ENCODE measurements at regions not wholly inside any gene's neighbourhood (a gene's known extent, or its start where the extent isn't known, plus 50 kb on each side); places are given as distances from the start of the nearest gene placed in this dataset.

GRCh38 chr2:219958941-219959340 lies 331.5 kb downstream of the SLC4A3 start:
- TF ChIP-seq CTCF (IDR thresholded peaks at IDR 0.05): no peak
- TF ChIP-seq POLR2A (IDR thresholded peaks at IDR 0.05): no peak
- H3K36me3 ChIP-seq (replicated peaks in 1 of 2): no peaks in the 10 kb centered on the region
- no peaks in the 10 kb centered on the region for H3K9me3 ChIP-seq (replicated peaks in 1 of 3)
- H3K4me1 ChIP-seq (replicated peaks in 1 of 2): no peaks in the 10 kb centered on the region
- no peak for DNase-seq
- WGBS, 4 donors: 50 to 77% (median 56%) methylated on average over 1 of the region's 1 CpG
- H3K27ac ChIP-seq: no peak overlapping the region
- no peak overlapping the region for H3K4me3 ChIP-seq
- intact Hi-C loops (cut with DNase I): no loop called here
- H3K27me3 ChIP-seq: no peaks in the 10 kb centered on the region

GRCh38 chr2:219959471-219959870 lies 332.0 kb downstream of the SLC4A3 start:
- 50 to 76% (median 67%) methylated on average over 4 of the region's 4 CpGs for WGBS, 4 donors
- TF ChIP-seq POLR2A (IDR thresholded peaks at IDR 0.05): no peak
- no peak for TF ChIP-seq CTCF (IDR thresholded peaks at IDR 0.05)
- H3K4me3 ChIP-seq: no peak overlapping the region

DNA sequence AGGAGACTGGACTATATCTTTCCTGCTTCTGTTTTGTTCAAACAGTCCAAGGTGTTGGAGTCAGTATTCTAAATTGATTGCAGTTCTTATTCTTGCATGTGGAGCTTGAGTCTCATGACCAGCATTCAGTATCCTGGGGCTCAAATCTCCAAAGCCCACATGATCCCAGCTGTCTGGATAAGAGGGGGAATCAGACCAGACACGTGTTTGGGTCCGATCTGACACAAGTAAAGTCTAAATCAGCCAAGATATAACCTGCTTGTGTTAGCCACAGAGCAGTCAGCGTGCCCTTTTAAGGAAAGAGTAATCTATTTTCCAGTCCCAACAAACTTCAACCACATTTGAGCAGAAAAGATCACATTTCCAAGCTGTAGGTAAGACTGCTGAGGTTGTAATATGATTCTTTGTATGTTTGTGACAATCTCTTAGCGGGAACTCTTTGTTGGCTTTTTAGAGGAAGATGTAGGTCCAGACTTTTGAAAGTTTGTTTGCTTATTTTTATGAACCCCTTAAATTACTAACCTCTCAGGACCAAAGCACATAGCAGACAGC lies 334.6 kb downstream of the SLC4A3 start:
- H3K27ac ChIP-seq: no peak overlapping the region
- H3K9me3 ChIP-seq (replicated peaks in 1 of 3): no peaks in the 10 kb centered on the region
- H3K4me3 ChIP-seq: no peak overlapping the region
- no peaks in the 10 kb centered on the region for H3K36me3 ChIP-seq (replicated peaks in 1 of 2)
- no peak for DNase-seq
- WGBS, 4 donors: 53 to 85% (median 61%) methylated on average over 4 of the region's 4 CpGs
- intact Hi-C loops (cut with DNase I): no loop called here
- no peaks in the 10 kb centered on the region for H3K27me3 ChIP-seq
- TF ChIP-seq CTCF (IDR thresholded peaks at IDR 0.05) (no peak), POLR2A (IDR thresholded peaks at IDR 0.05) (no peak)
- H3K4me1 ChIP-seq (replicated peaks in 1 of 2): no peaks in the 10 kb centered on the region

More at GRCh38 chr2:219959471-219959870, 332.0 kb downstream of the SLC4A3 start:
- Histone ChIP-seq H3K27ac (no peak overlapping the region), H3K27me3 (no peaks in the 10 kb centered on the region), H3K4me1 (replicated peaks in 1 of 2) (no peaks in the 10 kb centered on the region), H3K36me3 (replicated peaks in 1 of 2) (no peaks in the 10 kb centered on the region), H3K9me3 (replicated peaks in 1 of 3) (no peaks in the 10 kb centered on the region)
- DNase-seq: no peak
- intact Hi-C loops (cut with DNase I): no loop called here

GRCh38 chr2:219962801-219963200 lies 335.4 kb downstream of the SLC4A3 start:
- WGBS, 4 donors: 62 to 70% (median 64%) methylated on average over 2 of the region's 2 CpGs
- no peaks in the 10 kb centered on the region for H3K27me3 ChIP-seq
- no peak overlapping the region for H3K4me3 ChIP-seq
- no peaks in the 10 kb centered on the region for H3K36me3 ChIP-seq (replicated peaks in 1 of 2)
- H3K9me3 ChIP-seq (replicated peaks in 1 of 3): no peaks in the 10 kb centered on the region
- no peak overlapping the region for H3K27ac ChIP-seq
- no peaks in the 10 kb centered on the region for H3K4me1 ChIP-seq (replicated peaks in 1 of 2)
- DNase-seq: no peak
- intact Hi-C loops (cut with DNase I): no loop called here
- TF ChIP-seq POLR2A (IDR thresholded peaks at IDR 0.05): no peak
